Fibroblast of the aortic adventitia (primary cell): ENCODE measurements at regions not wholly inside any gene's neighbourhood (a gene's known extent, or its start where the extent isn't known, plus 50 kb on each side); places are given as distances from the start of the nearest gene placed in this dataset.

Experiments
- DNase-seq: peaks from one replicate; pipeline ENCODE4 v3.0.0-alpha.2; 2010; ENCODE audit warnings: low read depth
- H3K4me3 ChIP-seq: 2 replicates; pipeline ENCODE4 v1.5.1; 2011; ENCODE audit warnings: low read depth, mild to moderate bottlenecking, control low read depth, low read length, moderate library complexity
- CTCF ChIP-seq: IDR thresholded peaks from 2 replicates; pipeline ENCODE4 v1.5.1; 2011; ENCODE audit warnings: mild to moderate bottlenecking, low read length, control low read depth, inconsistent platforms; ENCODE audit not compliant: insufficient read depth

GRCh38 chr12:5206401-5207175 is 162.9 kb downstream of the KCNA5 start:
- TF ChIP-seq CTCF = no peak
- DNase-seq = no peak
- H3K4me3 ChIP-seq = no peak overlapping the region

- TF ChIP-seq CTCF = no peak
- H3K4me3 ChIP-seq = no peak overlapping the region
- DNase-seq = no peak
Measured at GRCh38 chr12:5210179-5210922, 166.7 kb downstream of the KCNA5 start.

GRCh38 chr12:5210923-5211290 is 167.2 kb downstream of the KCNA5 start:
- DNase-seq = no peak
- TF ChIP-seq CTCF = no peak
- no peak overlapping the region for H3K4me3 ChIP-seq

- TF ChIP-seq CTCF = no peak
- DNase-seq = no peak
- no peak overlapping the region for H3K4me3 ChIP-seq
Measured at GRCh38 chr12:5213336-5213735, 169.7 kb downstream of the KCNA5 start.

- no peak for TF ChIP-seq CTCF
- no peak for DNase-seq
- H3K4me3 ChIP-seq = no peak overlapping the region
Measured at GRCh38 chr12:5213990-5214389, 170.3 kb downstream of the KCNA5 start.

- no peak for DNase-seq
- no peak overlapping the region for H3K4me3 ChIP-seq
- TF ChIP-seq CTCF = no peak
Measured at GRCh38 chr12:5217936-5218335, 174.3 kb downstream of the KCNA5 start.
